ENCODE measurements at regions not wholly inside any gene's neighbourhood (a gene's known extent, or its start where the extent isn't known, plus 50 kb on each side); places are given as distances from the start of the nearest gene placed in this dataset.

DNA sequence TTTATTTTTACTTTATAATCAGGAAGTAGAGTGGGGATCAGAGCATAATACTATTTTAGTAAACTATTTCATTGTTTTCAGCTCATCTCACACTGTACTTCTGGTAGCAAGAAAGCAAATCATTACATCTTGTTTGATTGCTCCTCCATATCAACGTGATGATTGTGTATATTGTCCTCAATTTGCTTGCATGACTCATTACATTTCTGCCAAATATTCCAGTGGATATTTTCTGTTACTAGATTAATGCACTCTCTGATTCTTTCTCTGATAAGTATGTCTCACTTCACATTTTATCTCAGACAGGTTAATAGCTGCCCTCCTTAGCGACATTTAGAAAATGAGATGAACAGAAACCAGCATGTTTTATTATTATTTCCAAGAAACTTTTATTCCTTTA, 1145.3 kb downstream of the OTOL1 start:
- H3K4me3 Mint-ChIP-seq, result no peak overlapping the region
- no peak overlapping the region for H3K27ac Mint-ChIP-seq
- no peaks in the 10 kb centered on the region for H3K27me3 Mint-ChIP-seq
- TF ChIP-seq, protein P1, sequence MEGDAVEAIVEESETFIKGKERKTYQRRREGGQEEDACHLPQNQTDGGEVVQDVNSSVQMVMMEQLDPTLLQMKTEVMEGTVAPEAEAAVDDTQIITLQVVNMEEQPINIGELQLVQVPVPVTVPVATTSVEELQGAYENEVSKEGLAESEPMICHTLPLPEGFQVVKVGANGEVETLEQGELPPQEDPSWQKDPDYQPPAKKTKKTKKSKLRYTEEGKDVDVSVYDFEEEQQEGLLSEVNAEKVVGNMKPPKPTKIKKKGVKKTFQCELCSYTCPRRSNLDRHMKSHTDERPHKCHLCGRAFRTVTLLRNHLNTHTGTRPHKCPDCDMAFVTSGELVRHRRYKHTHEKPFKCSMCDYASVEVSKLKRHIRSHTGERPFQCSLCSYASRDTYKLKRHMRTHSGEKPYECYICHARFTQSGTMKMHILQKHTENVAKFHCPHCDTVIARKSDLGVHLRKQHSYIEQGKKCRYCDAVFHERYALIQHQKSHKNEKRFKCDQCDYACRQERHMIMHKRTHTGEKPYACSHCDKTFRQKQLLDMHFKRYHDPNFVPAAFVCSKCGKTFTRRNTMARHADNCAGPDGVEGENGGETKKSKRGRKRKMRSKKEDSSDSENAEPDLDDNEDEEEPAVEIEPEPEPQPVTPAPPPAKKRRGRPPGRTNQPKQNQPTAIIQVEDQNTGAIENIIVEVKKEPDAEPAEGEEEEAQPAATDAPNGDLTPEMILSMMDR (conservative IDR thresholded peaks at IDR 0.05), result no peak
- no peak for DNase-seq (ENCODE audit: extremely low spot score, unreplicated experiment)
- H3K36me3 Mint-ChIP-seq, result no peaks in the 10 kb centered on the region
- H3K4me1 Mint-ChIP-seq (ENCODE audit: unreplicated experiment), result no peaks in the 10 kb centered on the region
- H3K9me3 Mint-ChIP-seq, result no peaks in the 10 kb centered on the region

DNA sequence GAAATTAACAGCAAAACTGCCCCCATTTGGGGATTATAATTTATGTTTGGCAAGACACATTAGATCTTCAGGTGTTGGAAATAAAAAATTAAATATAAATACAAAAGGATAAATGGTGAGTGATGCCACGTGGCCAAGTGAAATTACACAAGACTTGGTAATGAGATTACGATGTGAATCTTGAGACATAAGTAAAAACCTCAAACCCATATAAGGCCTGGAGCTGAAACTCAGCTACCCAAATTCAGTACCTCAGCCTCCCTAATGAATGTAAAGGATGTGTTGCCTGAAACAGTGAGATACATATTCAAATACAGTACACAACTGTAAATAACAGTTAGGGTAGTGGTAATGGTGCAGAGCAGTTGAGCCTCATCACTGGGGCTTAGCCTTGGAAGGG, 1146.6 kb downstream of the OTOL1 start:
- TF ChIP-seq, protein P1 (conservative IDR thresholded peaks at IDR 0.05), result no peak
- Mint-ChIP-seq H3K4me3 (no peak overlapping the region), H3K27ac (no peak overlapping the region), H3K4me1 (ENCODE audit: unreplicated experiment) (no peaks in the 10 kb centered on the region), H3K27me3 (no peaks in the 10 kb centered on the region), H3K9me3 (no peaks in the 10 kb centered on the region), H3K36me3 (no peaks in the 10 kb centered on the region)
- DNase-seq (ENCODE audit: extremely low spot score, unreplicated experiment), result no peak

GRCh38 chr3:162647321-162647720, 1150.7 kb downstream of the OTOL1 start:
- TF ChIP-seq, protein P1 (conservative IDR thresholded peaks at IDR 0.05), result no peak
- H3K9me3 Mint-ChIP-seq, result no peaks in the 10 kb centered on the region
- H3K4me1 Mint-ChIP-seq (ENCODE audit: unreplicated experiment), result no peaks in the 10 kb centered on the region
- no peak overlapping the region for H3K4me3 Mint-ChIP-seq
- H3K36me3 Mint-ChIP-seq, result no peaks in the 10 kb centered on the region
- H3K27me3 Mint-ChIP-seq, result no peaks in the 10 kb centered on the region
- no peak overlapping the region for H3K27ac Mint-ChIP-seq
- no peak for DNase-seq (ENCODE audit: extremely low spot score, unreplicated experiment)

- TF ChIP-seq, protein P1 (conservative IDR thresholded peaks at IDR 0.05), result no peak
- DNase-seq (ENCODE audit: extremely low spot score, unreplicated experiment), result no peak
- no peak overlapping the region for H3K4me3 Mint-ChIP-seq
- H3K27ac Mint-ChIP-seq, result no peak overlapping the region
- H3K27me3 Mint-ChIP-seq, result peaks cover 12% of the 10 kb centered on the region
- H3K4me1 Mint-ChIP-seq (ENCODE audit: unreplicated experiment), result no peaks in the 10 kb centered on the region
- H3K9me3 Mint-ChIP-seq, result no peaks in the 10 kb centered on the region
- no peaks in the 10 kb centered on the region for H3K36me3 Mint-ChIP-seq
These were observed 1161.4 kb downstream of the OTOL1 start for GRCh38 chr3:162658003-162658402.

DNA sequence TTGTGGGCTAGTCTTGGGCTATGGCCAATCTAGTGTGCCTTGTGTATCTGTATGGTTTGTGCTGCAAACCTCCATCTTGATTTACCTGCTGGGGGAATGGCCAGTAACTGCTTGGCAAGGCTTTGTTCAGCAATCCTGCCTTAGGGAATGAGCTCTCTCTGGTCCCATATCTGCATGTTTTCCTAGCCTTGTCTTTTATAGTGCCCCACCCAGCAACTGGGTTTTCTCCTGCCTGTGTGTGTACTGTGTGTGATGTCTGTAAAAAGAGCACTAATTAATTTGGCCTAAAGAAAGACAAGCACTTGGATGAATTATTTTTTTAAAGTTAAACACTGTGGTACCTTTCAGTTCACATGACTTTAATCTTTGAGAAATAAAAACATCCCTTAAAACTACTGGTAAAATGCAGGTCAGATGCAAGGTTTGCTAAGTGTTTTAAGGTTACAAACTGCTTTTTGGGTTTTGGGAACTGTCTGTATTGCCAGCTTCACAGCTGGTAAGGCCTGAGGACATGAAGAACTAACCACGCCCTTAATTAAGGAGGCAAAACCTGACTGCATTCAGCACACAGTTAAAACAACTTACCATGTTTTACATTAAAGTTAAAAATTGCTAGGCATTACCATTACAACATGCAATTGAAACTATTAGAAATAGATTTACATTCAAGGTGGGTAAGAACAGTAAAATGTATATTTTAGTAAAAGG, 1169.2 kb downstream of the OTOL1 start:
- Mint-ChIP-seq H3K27ac (no peak overlapping the region), H3K27me3 (no peaks in the 10 kb centered on the region), H3K36me3 (no peaks in the 10 kb centered on the region), H3K4me3 (no peak overlapping the region), H3K9me3 (no peaks in the 10 kb centered on the region), H3K4me1 (ENCODE audit: unreplicated experiment) (no peaks in the 10 kb centered on the region)
- DNase-seq (ENCODE audit: extremely low spot score, unreplicated experiment), result no peak
- TF ChIP-seq, protein P1 (conservative IDR thresholded peaks at IDR 0.05), result no peak

Data from type B pancreatic cell (in vitro differentiated cells).